HG03135 (cell line): ENCODE measurements at regions not wholly inside any gene's neighbourhood (a gene's known extent, or its start where the extent isn't known, plus 50 kb on each side); places are given as distances from the start of the nearest gene placed in this dataset.
"Not testable (repeated sequence)": the region's sequence is repeated elsewhere in the genome, so short reads cannot be mapped to it uniquely, and the experiment has no call there.

Experiments
- ATAC-seq: cut with Tn5 transposase; IDR thresholded peaks from one replicate; pipeline ENCODE4 v1.9.1; 2021; ENCODE audit warnings: mild to moderate bottlenecking, moderate library complexity; ENCODE audit not compliant: unreplicated experiment

GRCh38 chr4:124997991-124998390 is 285.5 kb upstream of the ANKRD50 start:
- ATAC-seq, result no peak

- no peak for ATAC-seq
These were observed 284.6 kb upstream of the ANKRD50 start for GRCh38 chr4:124997124-124997523.

- ATAC-seq, result no peak
These were observed 281.3 kb upstream of the ANKRD50 start for GRCh38 chr4:124993838-124994237.

GRCh38 chr4:124990398-124990797 is 277.9 kb upstream of the ANKRD50 start:
- ATAC-seq, result no peak

GRCh38 chr4:124980276-124980752 is 267.8 kb upstream of the ANKRD50 start:
- no peak for ATAC-seq

GRCh38 chr4:124978536-124978935 is 266.0 kb upstream of the ANKRD50 start:
- ATAC-seq, result not testable (repeated sequence)

- ATAC-seq, result no peak
These were observed 264.5 kb upstream of the ANKRD50 start for GRCh38 chr4:124977045-124977444.

GRCh38 chr4:124974152-124974551 is 261.6 kb upstream of the ANKRD50 start:
- ATAC-seq, result no peak

GRCh38 chr4:124973716-124974115 is 261.2 kb upstream of the ANKRD50 start:
- no peak for ATAC-seq

- ATAC-seq, result no peak
These were observed 257.5 kb upstream of the ANKRD50 start for GRCh38 chr4:124970011-124970410.

- no peak for ATAC-seq
These were observed 253.0 kb upstream of the ANKRD50 start for GRCh38 chr4:124965497-124965891.

- ATAC-seq, result no peak
These were observed 252.4 kb upstream of the ANKRD50 start for GRCh38 chr4:124964852-124965496.

GRCh38 chr4:124964251-124964650 is 251.7 kb upstream of the ANKRD50 start:
- no peak for ATAC-seq

GRCh38 chr4:124961138-124961750 is 248.7 kb upstream of the ANKRD50 start:
- ATAC-seq, result no peak

GRCh38 chr4:124958847-124959246 is 246.3 kb upstream of the ANKRD50 start:
- ATAC-seq, result no peak

GRCh38 chr4:124955476-124955875 is 242.9 kb upstream of the ANKRD50 start:
- ATAC-seq, result no peak

- ATAC-seq, result no peak
These were observed 241.5 kb upstream of the ANKRD50 start for GRCh38 chr4:124954046-124954445.

- no peak for ATAC-seq
These were observed 241.0 kb upstream of the ANKRD50 start for GRCh38 chr4:124953486-124953885.

- ATAC-seq, result no peak
These were observed 240.5 kb upstream of the ANKRD50 start for GRCh38 chr4:124953061-124953460.

- no peak for ATAC-seq
These were observed 240.1 kb upstream of the ANKRD50 start for GRCh38 chr4:124952601-124953000.

GRCh38 chr4:124948976-124949597 is 236.6 kb upstream of the ANKRD50 start:
- no peak for ATAC-seq

- ATAC-seq, result no peak
These were observed 235.2 kb upstream of the ANKRD50 start for GRCh38 chr4:124947622-124948265.
